Peyer's patch (tissue), 4 donors: ENCODE measurements at regions not wholly inside any gene's neighbourhood (a gene's known extent, or its start where the extent isn't known, plus 50 kb on each side); places are given as distances from the start of the nearest gene placed in this dataset.

Experiments used
- DNase-seq, 3 donors: peaks; one replicate each; pipeline ENCODE4 v3.0.0-alpha.2; 2017 to 2019
- H3K27ac ChIP-seq, 4 donors: fragments of 200-600 bp; sonication (generic); one replicate each; pipeline ENCODE4 v1.5.1; 2016 to 2019
- H3K27me3 ChIP-seq, 2 donors: fragments of 200-600 bp; sonication (generic); one replicate each; pipeline ENCODE4 v1.5.1; 2019
- H3K36me3 ChIP-seq, 3 donors: fragments of 200-600 bp; sonication (generic); one replicate each; pipeline ENCODE4 v1.5.1; 2016 to 2019
- H3K4me1 ChIP-seq, 4 donors: fragments of 200-600 bp; sonication (generic); one replicate each; pipeline ENCODE4 v1.5.1; 2016 to 2019
- H3K4me3 ChIP-seq, 4 donors: fragments of 200-600 bp; sonication (generic); 1 replicate in 3 of 4; 2 replicates in 1 of 4; pipeline ENCODE4 v1.5.1; 2016 to 2019; ENCODE audit warnings: mild to moderate bottlenecking in 1 of 4
- H3K9me3 ChIP-seq, 4 donors: fragments of 200-600 bp; sonication (generic); one replicate each; pipeline ENCODE4 v1.5.1; 2016 to 2019; ENCODE audit warnings: mild to moderate bottlenecking in 1 of 4
- CTCF ChIP-seq, 6 experiments: fragments of 450-650 bp in 4 of 6; fragments of 200-600 bp in 2 of 6; sonication (generic) in 1 of 6; IDR thresholded peaks; one replicate each; pipeline ENCODE4 v1.5.1; 2017 to 2019; ENCODE audit warnings: antibody characterized with exemption in 6 of 6, mild to moderate bottlenecking in 3 of 6, moderate library complexity in 1 of 6
- POLR2A ChIP-seq, 2 donors: fragments of 450-650 bp; IDR thresholded peaks; one replicate each; pipeline ENCODE4 v1.5.1; 2017; ENCODE audit warnings: antibody characterized with exemption in 2 of 2, mild to moderate bottlenecking in 2 of 2, moderate library complexity in 2 of 2

GRCh38 chr4:189802884-189803283, 137.8 kb upstream of the FRG1 start:
- Histone ChIP-seq H3K4me3 (no peak overlapping the region), H3K27me3 (no peaks in the 10 kb centered on the region), H3K9me3 (peaks cover 0 to 3% (median 0%) of the 10 kb centered on the region in 4 donors), H3K4me1 (no peaks in the 10 kb centered on the region), H3K27ac (no peak overlapping the region), H3K36me3 (no peaks in the 10 kb centered on the region)
- TF ChIP-seq POLR2A (IDR thresholded peaks at IDR 0.05) = no peak
- no peak for TF ChIP-seq CTCF (IDR thresholded peaks at IDR 0.05)
- no peak for DNase-seq

DNA sequence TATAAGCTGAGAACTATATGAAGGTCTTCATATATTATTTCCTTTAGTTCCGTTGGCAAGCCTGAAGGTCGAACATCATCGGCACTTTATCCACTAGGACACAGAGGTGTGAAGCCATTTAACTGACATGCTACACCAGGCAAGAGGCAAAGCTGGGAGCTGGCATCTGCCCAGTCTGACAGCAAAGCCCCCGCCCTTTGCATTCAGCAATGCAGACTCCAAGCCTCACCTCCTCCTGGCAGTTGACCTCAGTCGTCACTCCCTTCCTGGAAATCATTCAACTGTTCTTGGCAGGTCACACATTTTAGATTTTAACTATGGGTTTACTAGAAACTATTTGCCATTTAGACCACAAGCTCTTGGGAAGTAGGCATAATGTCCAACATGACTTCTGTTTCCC, 135.8 kb upstream of the FRG1 start:
- H3K4me3 ChIP-seq = no peak overlapping the region
- no peak overlapping the region for H3K27ac ChIP-seq
- peaks cover 0 to 3% (median 0%) of the 10 kb centered on the region in 4 donors for H3K9me3 ChIP-seq
- no peaks in the 10 kb centered on the region for H3K27me3 ChIP-seq
- no peaks in the 10 kb centered on the region for H3K36me3 ChIP-seq
- H3K4me1 ChIP-seq = no peaks in the 10 kb centered on the region
- TF ChIP-seq POLR2A (IDR thresholded peaks at IDR 0.05) (no peak), CTCF (IDR thresholded peaks at IDR 0.05) (no peak)
- no peak for DNase-seq

GRCh38 chr4:189806506-189806905, 134.2 kb upstream of the FRG1 start:
- DNase-seq = no peak
- Histone ChIP-seq H3K4me1 (no peaks in the 10 kb centered on the region), H3K36me3 (no peaks in the 10 kb centered on the region), H3K4me3 (no peak overlapping the region), H3K9me3 (peaks cover 0 to 3% (median under 1%) of the 10 kb centered on the region in 4 donors), H3K27me3 (no peaks in the 10 kb centered on the region), H3K27ac (no peak overlapping the region)
- TF ChIP-seq POLR2A (IDR thresholded peaks at IDR 0.05) (no peak), CTCF (IDR thresholded peaks at IDR 0.05) (no peak)

- H3K4me3 ChIP-seq = no peak overlapping the region
- DNase-seq = no peak
- H3K36me3 ChIP-seq = no peaks in the 10 kb centered on the region
- no peak for TF ChIP-seq POLR2A (IDR thresholded peaks at IDR 0.05)
- no peak for TF ChIP-seq CTCF (IDR thresholded peaks at IDR 0.05)
- peaks cover 0 to 6% (median 2%) of the 10 kb centered on the region in 4 donors for H3K9me3 ChIP-seq
- H3K27ac ChIP-seq = no peak overlapping the region
- H3K4me1 ChIP-seq = no peaks in the 10 kb centered on the region
- H3K27me3 ChIP-seq = no peaks in the 10 kb centered on the region
These were observed 133.6 kb upstream of the FRG1 start for GRCh38 chr4:189807031-189807430.

DNA sequence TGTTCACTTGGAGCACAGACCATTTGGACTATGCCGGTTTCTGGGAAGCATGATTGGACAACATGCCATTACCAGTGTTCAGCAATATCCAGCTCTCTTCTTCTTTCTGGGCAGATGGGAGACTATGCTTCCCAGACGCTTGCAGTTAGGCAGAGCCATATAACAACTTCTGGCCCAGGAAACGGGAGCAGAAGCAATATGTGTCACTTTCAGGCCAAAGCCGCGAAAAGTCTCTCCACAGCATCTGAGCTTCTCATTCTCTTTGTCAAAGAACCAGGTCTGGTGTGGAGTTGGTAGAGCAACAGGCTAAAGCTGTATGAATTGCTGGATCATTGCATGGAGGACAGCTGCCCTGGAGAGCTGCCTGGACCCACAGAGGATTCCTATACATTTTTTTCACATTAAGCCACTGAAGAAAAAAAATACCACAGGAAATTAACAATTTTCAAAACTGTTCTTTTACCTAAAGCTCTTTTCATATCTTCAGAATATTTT, 131.4 kb upstream of the FRG1 start:
- H3K4me3 ChIP-seq = no peak overlapping the region
- H3K36me3 ChIP-seq = no peaks in the 10 kb centered on the region
- H3K4me1 ChIP-seq = no peaks in the 10 kb centered on the region

More for the DNA sequence above, 131.4 kb upstream of the FRG1 start:
- no peak for TF ChIP-seq CTCF (IDR thresholded peaks at IDR 0.05)
- no peak for TF ChIP-seq POLR2A (IDR thresholded peaks at IDR 0.05)
- no peak for DNase-seq
- Histone ChIP-seq H3K27ac (no peak overlapping the region), H3K9me3 (peaks cover 0 to 6% (median 0%) of the 10 kb centered on the region in 4 donors), H3K27me3 (no peaks in the 10 kb centered on the region)
